CD4-positive, alpha-beta T cell (primary cell): ENCODE measurements at regions not wholly inside any gene's neighbourhood (a gene's known extent, or its start where the extent isn't known, plus 50 kb on each side); places are given as distances from the start of the nearest gene placed in this dataset.

Source experiments
- ATAC-seq: fragments of 200-7000 bp; cut with Tn5 transposase; one replicate; pipeline ENCODE4 v1.10.0; 2022; ENCODE audit warnings: mild to moderate bottlenecking; ENCODE audit not compliant: poor library complexity
- CTCF ChIA-PET: fragments of 350-600 bp; sonication (Branson Sonifier 250); formaldehyde crosslinking; loops from one replicate; lab custom pipeline; 2021; ENCODE audit warnings: antibody characterized with exemption, inconsistent platforms; lab: Charles Lee
- POLR2A ChIA-PET: fragments of 350-600 bp; sonication (Branson Sonifier 250); formaldehyde crosslinking; loops from one replicate; lab custom pipeline; 2021; ENCODE audit warnings: antibody characterized with exemption, inconsistent platforms; lab: Charles Lee
- DNase-seq, 14 experiments: peaks; one replicate each; pipeline ENCODE4 v3.0.0-alpha.2; 2013 to 2020; ENCODE audit warnings: mixed read lengths in 2 of 14
- H3K27ac ChIP-seq, 2 donors: one replicate each; pipeline versions ENCODE4 v1.5.1 to v1.7.0; 2013; ENCODE audit warnings: low read length in 2 of 2, low read depth in 1 of 2, mild to moderate bottlenecking in 1 of 2
- H3K27me3 ChIP-seq, 2 experiments: 1 replicate in 1 of 2; 2 replicates in 1 of 2; pipeline versions ENCODE4 v1.6.1 to v1.7.0; 2013; ENCODE audit warnings: low read length in 2 of 2, control low read depth in 1 of 2, mild to moderate bottlenecking in 1 of 2, moderate library complexity in 1 of 2; ENCODE audit not compliant: insufficient read depth in 2 of 2, control insufficient read depth in 1 of 2
- H3K36me3 ChIP-seq: one replicate; pipeline ENCODE4 v1.6.1; 2013; ENCODE audit warnings: low read length, control low read depth; ENCODE audit not compliant: insufficient read depth
- H3K4me1 ChIP-seq: one replicate; pipeline ENCODE4 v1.6.1; 2013; ENCODE audit warnings: low read length, control low read depth; ENCODE audit not compliant: insufficient read depth
- H3K4me3 ChIP-seq: one replicate; pipeline ENCODE4 v1.5.1; 2013; ENCODE audit warnings: mild to moderate bottlenecking, low read length, moderate library complexity
- H3K9me3 ChIP-seq, 2 experiments: 1 replicate in 1 of 2; 2 replicates in 1 of 2; pipeline versions ENCODE4 v1.6.1 to v1.7.0; 2013; ENCODE audit warnings: low read length in 2 of 2, mild to moderate bottlenecking in 2 of 2, control low read depth in 1 of 2, moderate library complexity in 1 of 2; ENCODE audit not compliant: control insufficient read depth in 1 of 2, insufficient read depth in 1 of 2
- H3K27ac Mint-ChIP-seq: one replicate; pipeline ENCODE4 v1.8.0; 2020; ENCODE audit warnings: mixed read lengths
- H3K27me3 Mint-ChIP-seq: one replicate; pipeline ENCODE4 v1.8.0; 2021; ENCODE audit warnings: mixed read lengths
- H3K36me3 Mint-ChIP-seq: one replicate; pipeline ENCODE4 v1.8.0; 2021; ENCODE audit warnings: low read depth, mixed read lengths
- H3K4me1 Mint-ChIP-seq: one replicate; pipeline ENCODE4 v1.8.0; 2021; ENCODE audit warnings: low read depth, mixed read lengths
- H3K4me3 Mint-ChIP-seq: one replicate; pipeline ENCODE4 v1.8.0; 2020; ENCODE audit warnings: mild to moderate bottlenecking, mixed read lengths
- H3K9me3 Mint-ChIP-seq: one replicate; pipeline ENCODE4 v1.8.0; 2020; ENCODE audit warnings: mixed read lengths
- intact Hi-C, 2 experiments: fragments of 100-400 bp; cut with DNase I in 1 of 2; cut with micrococcal nuclease in 1 of 2; formaldehyde crosslinking; loops; one replicate each; pipeline versions ENCODE4 v1.15.1 to v1.9.0; 2023 to 2025; cut with DNase I, micrococcal nuclease
- TF ChIP-seq, protein P1 (sequence below): fragments of 200-600 bp; IDR thresholded peaks from one replicate; pipeline ENCODE4 v1.8.0; 2022; ENCODE audit warnings: antibody characterized with exemption, mild to moderate bottlenecking

- Mint-ChIP-seq H3K27me3 (no peaks in the 10 kb centered on the region), H3K4me3 (no peak overlapping the region), H3K9me3 (peaks cover 57% of the 10 kb centered on the region), H3K4me1 (no peaks in the 10 kb centered on the region), H3K27ac (no peak overlapping the region), H3K36me3 (peaks cover 27% of the 10 kb centered on the region)
- POLR2A ChIA-PET: no interaction called here
- TF ChIP-seq, protein P1, sequence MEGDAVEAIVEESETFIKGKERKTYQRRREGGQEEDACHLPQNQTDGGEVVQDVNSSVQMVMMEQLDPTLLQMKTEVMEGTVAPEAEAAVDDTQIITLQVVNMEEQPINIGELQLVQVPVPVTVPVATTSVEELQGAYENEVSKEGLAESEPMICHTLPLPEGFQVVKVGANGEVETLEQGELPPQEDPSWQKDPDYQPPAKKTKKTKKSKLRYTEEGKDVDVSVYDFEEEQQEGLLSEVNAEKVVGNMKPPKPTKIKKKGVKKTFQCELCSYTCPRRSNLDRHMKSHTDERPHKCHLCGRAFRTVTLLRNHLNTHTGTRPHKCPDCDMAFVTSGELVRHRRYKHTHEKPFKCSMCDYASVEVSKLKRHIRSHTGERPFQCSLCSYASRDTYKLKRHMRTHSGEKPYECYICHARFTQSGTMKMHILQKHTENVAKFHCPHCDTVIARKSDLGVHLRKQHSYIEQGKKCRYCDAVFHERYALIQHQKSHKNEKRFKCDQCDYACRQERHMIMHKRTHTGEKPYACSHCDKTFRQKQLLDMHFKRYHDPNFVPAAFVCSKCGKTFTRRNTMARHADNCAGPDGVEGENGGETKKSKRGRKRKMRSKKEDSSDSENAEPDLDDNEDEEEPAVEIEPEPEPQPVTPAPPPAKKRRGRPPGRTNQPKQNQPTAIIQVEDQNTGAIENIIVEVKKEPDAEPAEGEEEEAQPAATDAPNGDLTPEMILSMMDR: no peak
- no peaks in the 10 kb centered on the region for H3K27me3 ChIP-seq
- CTCF ChIA-PET: no interaction called here
- intact Hi-C loops: no loop called here
- peaks cover 16 to 41% of the 10 kb centered on the region in 2 experiments for H3K9me3 ChIP-seq
- H3K4me1 ChIP-seq: no peaks in the 10 kb centered on the region
- no peak for ATAC-seq
- no peak for DNase-seq
- no peak overlapping the region for H3K27ac ChIP-seq
- no peak overlapping the region for H3K4me3 ChIP-seq
- H3K36me3 ChIP-seq: no peaks in the 10 kb centered on the region
Measured at GRCh38 chr16:35741546-35741945, 2282.1 kb downstream of the TP53TG3F start.

DNA sequence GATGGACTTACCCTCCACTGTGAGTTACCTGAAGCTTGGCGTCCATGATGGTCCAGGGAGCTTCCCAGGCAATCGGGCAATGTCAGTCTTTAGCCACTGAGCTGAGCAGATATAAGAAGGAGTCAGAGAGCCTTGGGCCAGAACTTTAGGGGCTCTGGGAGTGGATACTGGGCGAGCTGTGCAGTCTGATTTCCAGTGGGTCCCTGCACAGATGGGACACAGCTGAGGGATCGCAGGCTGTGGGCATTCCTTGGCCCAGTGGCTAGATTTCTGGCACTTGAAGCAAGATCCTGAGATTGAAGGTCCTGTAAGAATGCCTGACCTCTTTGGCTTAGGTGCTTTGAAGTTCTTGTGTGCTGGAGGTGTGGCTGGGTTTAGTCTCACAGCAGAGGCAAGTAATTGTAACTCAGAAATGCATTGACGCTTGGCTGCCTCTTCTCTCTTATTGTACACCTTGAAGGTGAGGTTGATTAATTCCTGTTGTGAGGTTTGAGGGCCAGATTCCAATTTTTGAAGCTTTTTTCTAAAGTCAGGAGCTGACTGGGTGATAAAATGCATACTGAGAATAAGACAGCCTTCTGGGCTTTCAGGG lies 2283.8 kb downstream of the TP53TG3F start:
- DNase-seq (no peak), ATAC-seq (no peak)
- H3K4me1 Mint-ChIP-seq: no peaks in the 10 kb centered on the region
- Histone ChIP-seq H3K4me3 (no peak overlapping the region), H3K27ac (no peak overlapping the region), H3K9me3 (peaks cover 32 to 51% of the 10 kb centered on the region in 2 experiments), H3K4me1 (no peaks in the 10 kb centered on the region), H3K36me3 (no peaks in the 10 kb centered on the region), H3K27me3 (no peaks in the 10 kb centered on the region)
- TF ChIP-seq, protein P1: no peak
- no peak overlapping the region for H3K4me3 Mint-ChIP-seq
- peaks cover 50% of the 10 kb centered on the region for H3K9me3 Mint-ChIP-seq
- intact Hi-C loops: no loop called here
- ChIA-PET CTCF (no interaction called here), POLR2A (no interaction called here)
- H3K36me3 Mint-ChIP-seq: peaks cover 27% of the 10 kb centered on the region
- no peaks in the 10 kb centered on the region for H3K27me3 Mint-ChIP-seq
- H3K27ac Mint-ChIP-seq: no peak overlapping the region

DNA sequence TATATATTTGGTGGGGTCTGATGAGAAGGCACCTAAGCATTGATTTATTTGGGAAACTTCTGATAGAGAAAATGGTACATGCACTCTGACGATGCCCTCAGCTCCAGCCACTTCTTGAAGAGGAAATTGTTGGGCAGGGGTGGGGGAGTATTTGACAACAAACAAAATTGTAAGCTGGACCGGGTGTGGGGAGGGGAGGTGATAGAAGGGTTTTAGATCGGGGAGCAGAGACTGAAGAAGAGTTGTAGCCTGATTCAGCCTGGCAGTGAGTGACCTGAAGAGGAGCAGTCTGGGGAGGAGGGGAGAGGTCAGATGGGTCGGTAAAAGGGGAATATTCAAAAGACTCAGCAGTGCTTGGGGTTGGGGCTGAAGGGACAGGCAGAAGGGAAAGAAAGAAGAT lies 2284.7 kb downstream of the TP53TG3F start:
- ATAC-seq (no peak), DNase-seq (no peak)
- CTCF ChIA-PET: no interaction called here
- intact Hi-C loops: no loop called here
- Histone ChIP-seq H3K4me3 (no peak overlapping the region), H3K27ac (no peak overlapping the region), H3K27me3 (no peaks in the 10 kb centered on the region), H3K36me3 (no peaks in the 10 kb centered on the region), H3K4me1 (no peaks in the 10 kb centered on the region), H3K9me3 (peaks cover 41 to 57% of the 10 kb centered on the region in 2 experiments)
- Mint-ChIP-seq H3K4me1 (no peaks in the 10 kb centered on the region), H3K27ac (no peak overlapping the region), H3K4me3 (no peak overlapping the region), H3K27me3 (no peaks in the 10 kb centered on the region), H3K9me3 (peaks cover 41% of the 10 kb centered on the region), H3K36me3 (peaks cover 23% of the 10 kb centered on the region)
- TF ChIP-seq, protein P1: no peak
- POLR2A ChIA-PET: no interaction called here
